Bronchial epithelial cell (primary cell): ENCODE measurements at regions not wholly inside any gene's neighbourhood (a gene's known extent, or its start where the extent isn't known, plus 50 kb on each side); places are given as distances from the start of the nearest gene placed in this dataset.

Experiments used
- DNase-seq: peaks from one replicate; pipeline ENCODE4 v3.0.0-alpha.2; 2010; ENCODE audit warnings: low read depth
- FAIRE-seq: peaks from 2 replicates; lab custom pipeline; 2011; peaks lifted over from hg19 to GRCh38; lab: Jason Lieb, UNC
- H3K27me3 ChIP-seq: 2 replicates; pipeline ENCODE4 v1.5.1; 2011; ENCODE audit warnings: low read length; ENCODE audit not compliant: control insufficient read depth, insufficient read depth
- H3K36me3 ChIP-seq: 2 replicates; pipeline ENCODE4 v1.5.1; 2011; ENCODE audit warnings: low read length; ENCODE audit not compliant: control insufficient read depth, insufficient read depth
- H3K4me3 ChIP-seq: 2 replicates; pipeline ENCODE4 v1.5.1; 2011; ENCODE audit warnings: mild to moderate bottlenecking, low read depth, low read length, control low read depth
- TF ChIP-seq, protein P1 (sequence below): IDR thresholded peaks from 2 replicates; pipeline ENCODE4 v1.5.1; 2011; ENCODE audit warnings: mild to moderate bottlenecking, moderate library complexity, low read length, control low read depth, inconsistent platforms; ENCODE audit not compliant: insufficient read depth, severe bottlenecking

DNA sequence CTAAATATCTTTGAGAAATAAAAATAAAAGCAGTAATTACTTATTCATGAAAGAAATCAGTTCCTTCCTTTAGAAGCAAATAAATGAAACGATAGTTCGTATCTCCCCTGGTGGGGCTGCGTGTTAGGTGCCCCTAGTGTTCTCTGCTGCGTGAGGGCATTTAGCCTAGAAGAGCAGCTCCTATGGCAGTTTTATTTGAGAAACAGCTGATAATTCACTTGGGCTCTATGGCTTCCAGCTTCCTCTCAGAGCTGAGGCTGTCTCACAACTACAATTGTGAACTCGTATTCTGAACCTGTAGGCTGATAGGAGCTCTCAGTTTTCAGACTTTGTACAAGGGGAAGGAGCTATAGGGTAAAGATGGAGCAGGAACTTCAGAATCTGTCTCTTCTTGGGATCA is 540.0 kb upstream of the MAP3K7 start:
- no peak for FAIRE-seq
- TF ChIP-seq, protein P1, sequence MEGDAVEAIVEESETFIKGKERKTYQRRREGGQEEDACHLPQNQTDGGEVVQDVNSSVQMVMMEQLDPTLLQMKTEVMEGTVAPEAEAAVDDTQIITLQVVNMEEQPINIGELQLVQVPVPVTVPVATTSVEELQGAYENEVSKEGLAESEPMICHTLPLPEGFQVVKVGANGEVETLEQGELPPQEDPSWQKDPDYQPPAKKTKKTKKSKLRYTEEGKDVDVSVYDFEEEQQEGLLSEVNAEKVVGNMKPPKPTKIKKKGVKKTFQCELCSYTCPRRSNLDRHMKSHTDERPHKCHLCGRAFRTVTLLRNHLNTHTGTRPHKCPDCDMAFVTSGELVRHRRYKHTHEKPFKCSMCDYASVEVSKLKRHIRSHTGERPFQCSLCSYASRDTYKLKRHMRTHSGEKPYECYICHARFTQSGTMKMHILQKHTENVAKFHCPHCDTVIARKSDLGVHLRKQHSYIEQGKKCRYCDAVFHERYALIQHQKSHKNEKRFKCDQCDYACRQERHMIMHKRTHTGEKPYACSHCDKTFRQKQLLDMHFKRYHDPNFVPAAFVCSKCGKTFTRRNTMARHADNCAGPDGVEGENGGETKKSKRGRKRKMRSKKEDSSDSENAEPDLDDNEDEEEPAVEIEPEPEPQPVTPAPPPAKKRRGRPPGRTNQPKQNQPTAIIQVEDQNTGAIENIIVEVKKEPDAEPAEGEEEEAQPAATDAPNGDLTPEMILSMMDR, result no peak
- no peak for DNase-seq

DNA sequence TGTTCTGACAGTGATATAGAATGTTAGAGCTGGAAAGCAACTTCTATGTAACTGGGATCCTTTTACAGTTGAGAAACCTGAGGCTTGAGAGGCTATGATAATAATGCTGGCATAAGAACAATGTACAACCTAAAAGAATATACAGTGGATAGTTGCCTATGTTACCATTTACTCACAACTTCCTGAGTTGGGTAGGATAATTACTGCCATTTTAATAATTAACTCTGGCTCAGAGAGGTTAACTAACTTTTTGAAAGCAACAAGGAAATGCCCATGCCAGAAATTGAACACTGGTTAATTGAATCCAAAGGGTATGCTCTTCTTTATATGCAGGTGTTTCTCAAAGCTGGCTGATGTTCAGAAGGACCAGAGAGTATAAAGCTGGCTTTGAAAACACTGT is 530.7 kb upstream of the MAP3K7 start:
- FAIRE-seq, result no peak
- no peak overlapping the region for H3K4me3 ChIP-seq
- H3K36me3 ChIP-seq, result no peaks in the 10 kb centered on the region
- TF ChIP-seq, protein P1, result no peak
- no peaks in the 10 kb centered on the region for H3K27me3 ChIP-seq
- no peak for DNase-seq

More for the DNA sequence above, 540.0 kb upstream of the MAP3K7 start:
- Histone ChIP-seq H3K4me3 (no peak overlapping the region), H3K27me3 (no peaks in the 10 kb centered on the region), H3K36me3 (no peaks in the 10 kb centered on the region)

DNA sequence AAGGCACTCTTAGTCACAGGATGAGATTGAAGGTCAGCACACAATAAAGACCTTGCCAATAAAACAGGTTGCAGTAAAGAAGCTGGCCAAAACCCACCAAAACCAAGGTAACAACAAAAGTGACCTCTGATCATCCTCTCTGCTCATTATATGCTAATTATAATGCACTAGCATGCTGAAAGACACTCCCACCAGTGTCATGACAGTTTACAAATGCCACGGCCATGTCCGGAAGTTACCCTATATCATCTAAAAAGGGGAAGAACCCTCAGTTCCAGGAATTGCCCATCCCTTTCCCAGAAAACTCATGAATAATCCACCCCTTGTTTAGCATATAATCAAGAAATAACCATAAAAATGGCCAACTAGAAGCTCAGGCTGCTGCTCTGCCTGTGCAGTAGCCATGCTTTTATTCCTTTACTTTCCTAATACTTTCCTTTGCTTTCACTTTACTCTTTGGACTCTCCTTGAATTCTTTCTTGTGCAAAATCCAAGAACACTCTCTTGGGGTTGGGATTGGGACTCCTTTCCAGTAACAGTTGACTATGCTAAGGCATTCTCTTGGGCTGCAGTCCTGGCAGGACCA is 527.3 kb upstream of the MAP3K7 start:
- Histone ChIP-seq H3K4me3 (no peak overlapping the region), H3K27me3 (no peaks in the 10 kb centered on the region), H3K36me3 (no peaks in the 10 kb centered on the region)
- no peak for DNase-seq
- no peak for FAIRE-seq
- TF ChIP-seq, protein P1, result no peak

DNA sequence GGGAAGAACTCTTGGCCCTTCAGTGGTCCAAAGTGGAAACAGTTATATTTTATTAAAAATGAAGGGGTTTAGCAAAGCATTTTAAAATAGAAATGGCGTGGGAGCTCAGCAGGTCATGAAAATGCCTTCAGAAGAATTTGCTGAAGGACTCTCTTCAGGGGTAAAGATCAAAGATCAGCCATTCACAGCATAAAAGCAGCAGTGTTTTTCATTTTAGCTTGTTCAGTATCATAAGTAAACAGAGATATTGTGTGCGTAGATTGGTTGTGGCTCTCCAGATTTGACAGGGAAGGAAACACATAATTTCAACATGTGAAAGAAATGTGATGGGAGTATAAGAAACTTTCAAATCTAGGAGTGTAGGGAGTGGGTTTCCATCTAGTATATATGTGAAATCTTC is 519.2 kb upstream of the MAP3K7 start:
- no peak for DNase-seq
- no peak for FAIRE-seq
- TF ChIP-seq, protein P1, result no peak
- Histone ChIP-seq H3K4me3 (no peak overlapping the region), H3K27me3 (no peaks in the 10 kb centered on the region), H3K36me3 (no peaks in the 10 kb centered on the region)

DNA sequence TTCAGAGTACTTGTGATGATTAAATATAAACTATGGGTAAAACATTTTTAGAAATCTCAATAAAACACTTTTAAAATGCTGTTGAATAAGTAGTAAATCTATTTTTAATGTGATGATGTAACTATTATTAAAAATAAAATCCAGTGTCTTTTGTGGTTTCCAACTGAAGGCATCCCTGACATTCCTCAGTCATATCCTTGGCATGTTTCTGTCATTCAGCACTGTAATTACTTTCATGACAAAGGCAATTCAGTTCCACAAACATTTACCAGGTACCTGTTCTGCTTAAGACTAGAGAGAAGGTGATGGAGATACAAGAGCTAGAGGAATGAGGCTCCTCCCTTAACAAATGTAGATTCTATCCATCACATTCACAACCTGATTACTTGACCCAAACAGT is 518.7 kb upstream of the MAP3K7 start:
- no peaks in the 10 kb centered on the region for H3K27me3 ChIP-seq
- H3K36me3 ChIP-seq, result no peaks in the 10 kb centered on the region
- no peak for DNase-seq
- no peak for FAIRE-seq
- no peak overlapping the region for H3K4me3 ChIP-seq
- TF ChIP-seq, protein P1, result no peak

DNA sequence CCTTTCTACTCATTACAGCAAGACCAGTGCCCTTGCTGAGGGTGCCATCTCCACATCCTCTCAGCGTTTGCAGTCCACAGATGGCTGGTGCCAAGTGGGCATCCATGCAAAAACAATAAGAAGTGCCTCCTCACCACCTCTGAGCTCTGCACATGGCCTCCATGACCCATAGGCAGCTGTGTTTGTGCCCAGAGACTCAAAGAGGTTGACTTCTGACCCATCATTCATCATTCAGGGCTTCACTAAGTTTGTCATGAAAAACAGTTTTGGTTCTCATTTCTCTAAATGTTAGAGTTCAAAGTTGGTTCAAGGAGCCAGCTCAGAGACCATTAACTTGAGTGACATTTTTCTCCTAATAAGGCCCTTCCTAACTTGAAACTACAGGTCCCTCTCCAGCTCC is 512.6 kb upstream of the MAP3K7 start:
- Histone ChIP-seq H3K4me3 (no peak overlapping the region), H3K36me3 (no peaks in the 10 kb centered on the region), H3K27me3 (no peaks in the 10 kb centered on the region)
- TF ChIP-seq, protein P1, result no peak
- no peak for DNase-seq
- FAIRE-seq, result no peak
